Hepatocyte (in vitro differentiated cells): ENCODE measurements at regions not wholly inside any gene's neighbourhood (a gene's known extent, or its start where the extent isn't known, plus 50 kb on each side); places are given as distances from the start of the nearest gene placed in this dataset.

Source experiments
- DNase-seq: peaks from one replicate; pipeline ENCODE4 v3.0.0-alpha.2; 2016; ENCODE audit warnings: low spot score
- H2AFZ ChIP-seq: fragments of 200-600 bp; sonication (generic); 2 replicates; pipeline ENCODE4 v1.6.0; 2016; ENCODE audit warnings: antibody characterized with exemption, mild to moderate bottlenecking
- H3K27ac ChIP-seq: fragments of 200-600 bp; sonication (generic); 2 replicates; pipeline ENCODE4 v1.5.1; 2016; ENCODE audit warnings: mild to moderate bottlenecking
- H3K27me3 ChIP-seq: fragments of 200-600 bp; sonication (generic); 2 replicates; pipeline ENCODE4 v1.6.1; 2016
- H3K36me3 ChIP-seq: fragments of 200-600 bp; sonication (generic); replicated peaks from 2 replicates; pipeline ENCODE4 v1.5.1; 2016; ENCODE audit warnings: low read depth; ENCODE audit not compliant: insufficient read depth
- H3K4me1 ChIP-seq: fragments of 200-600 bp; sonication (generic); 2 replicates; pipeline ENCODE4 v1.5.1; 2016; ENCODE audit warnings: mild to moderate bottlenecking, moderate library complexity; ENCODE audit not compliant: insufficient read depth
- H3K4me2 ChIP-seq: fragments of 200-600 bp; sonication (generic); 2 replicates; pipeline ENCODE4 v1.6.0; 2016
- H3K4me3 ChIP-seq: fragments of 200-600 bp; sonication (generic); 2 replicates; pipeline ENCODE4 v1.5.1; 2016; ENCODE audit warnings: mild to moderate bottlenecking
- H3K79me2 ChIP-seq: fragments of 200-600 bp; sonication (generic); 2 replicates; pipeline ENCODE4 v1.6.0; 2017; ENCODE audit warnings: mild to moderate bottlenecking
- H3K9me2 ChIP-seq: fragments of 200-600 bp; sonication (generic); replicated peaks from 2 replicates; pipeline ENCODE4 v1.6.0; 2017; ENCODE audit warnings: mild to moderate bottlenecking; ENCODE audit not compliant: insufficient read depth
- H3K9me3 ChIP-seq: fragments of 200-600 bp; sonication (generic); 2 replicates; pipeline ENCODE4 v1.5.1; 2016; ENCODE audit warnings: low read depth, mild to moderate bottlenecking
- H4K20me1 ChIP-seq: fragments of 200-600 bp; sonication (generic); 2 replicates; pipeline ENCODE4 v1.6.0; 2016; ENCODE audit warnings: mild to moderate bottlenecking; ENCODE audit not compliant: insufficient read depth, poor library complexity, severe bottlenecking
- CTCF ChIP-seq: fragments of 200-600 bp; sonication (generic); IDR thresholded peaks from 2 replicates; pipeline ENCODE4 v1.5.1; 2016; ENCODE audit warnings: antibody characterized with exemption, mild to moderate bottlenecking; ENCODE audit not compliant: poor library complexity
- EZH2 ChIP-seq: fragments of 200-600 bp; sonication (generic); IDR thresholded peaks from 2 replicates; pipeline ENCODE4 v1.6.1; 2016; ENCODE audit warnings: antibody characterized with exemption, mild to moderate bottlenecking, borderline replicate concordance
- EZH2phosphoT487 ChIP-seq: fragments of 200-600 bp; sonication (generic); IDR thresholded peaks from one replicate; pipeline ENCODE4 v1.6.1; 2018; ENCODE audit warnings: antibody characterized with exemption, mild to moderate bottlenecking, low read depth, moderate library complexity; ENCODE audit not compliant: unreplicated experiment, severe bottlenecking
- WGBS: methylation state at CpG from one replicate; pipeline ENCODE4 v1.1.6; 2016; ENCODE audit warnings: low lambda C conversion rate; ENCODE audit errors: missing lambda C conversion rate; 5-methylcytosine and 5-hydroxymethylcytosine counted together

- Histone ChIP-seq H2AFZ (no peak overlapping the region), H3K4me1 (no peaks in the 10 kb centered on the region), H3K27ac (no peak overlapping the region), H3K79me2 (no peaks in the 10 kb centered on the region), H3K9me3 (no peaks in the 10 kb centered on the region), H4K20me1 (no peaks in the 10 kb centered on the region), H3K9me2 (no peaks in the 10 kb centered on the region), H3K36me3 (no peaks in the 10 kb centered on the region), H3K4me3 (no peak overlapping the region), H3K4me2 (no peak overlapping the region), H3K27me3 (no peaks in the 10 kb centered on the region)
- no peak for TF ChIP-seq CTCF
- no peak for TF ChIP-seq EZH2phosphoT487
- TF ChIP-seq EZH2 = no peak
- 54% methylated on average over 2 of the region's 2 CpGs for WGBS
- no peak for DNase-seq
Measured at GRCh38 chr1:214971071-214971470, 111.5 kb upstream of the KCNK2 start.

GRCh38 chr1:214974002-214974401 is 108.5 kb upstream of the KCNK2 start:
- no peak overlapping the region for H2AFZ ChIP-seq
- WGBS = 85% methylated on average over 2 of the region's 2 CpGs
- H3K27me3 ChIP-seq = no peaks in the 10 kb centered on the region

GRCh38 chr1:214976665-214977064 is 105.9 kb upstream of the KCNK2 start:
- H3K4me2 ChIP-seq = no peak overlapping the region
- 59% methylated on average over 5 of the region's 5 CpGs for WGBS

More at GRCh38 chr1:214974002-214974401, 108.5 kb upstream of the KCNK2 start:
- no peaks in the 10 kb centered on the region for H4K20me1 ChIP-seq
- TF ChIP-seq EZH2phosphoT487 (no peak), CTCF (no peak), EZH2 (no peak)
- H3K79me2 ChIP-seq = no peaks in the 10 kb centered on the region
- no peak overlapping the region for H3K4me3 ChIP-seq
- H3K9me2 ChIP-seq = no peaks in the 10 kb centered on the region
- DNase-seq = no peak
- no peaks in the 10 kb centered on the region for H3K9me3 ChIP-seq
- no peak overlapping the region for H3K4me2 ChIP-seq
- H3K4me1 ChIP-seq = no peaks in the 10 kb centered on the region
- no peak overlapping the region for H3K27ac ChIP-seq
- H3K36me3 ChIP-seq = no peaks in the 10 kb centered on the region

More at GRCh38 chr1:214976665-214977064, 105.9 kb upstream of the KCNK2 start:
- no peak for DNase-seq
- H3K9me2 ChIP-seq = no peaks in the 10 kb centered on the region
- H3K27me3 ChIP-seq = no peaks in the 10 kb centered on the region
- H2AFZ ChIP-seq = no peak overlapping the region
- H3K79me2 ChIP-seq = no peaks in the 10 kb centered on the region
- TF ChIP-seq EZH2 (no peak), EZH2phosphoT487 (no peak), CTCF (no peak)
- no peaks in the 10 kb centered on the region for H3K9me3 ChIP-seq
- no peak overlapping the region for H3K27ac ChIP-seq
- H3K4me3 ChIP-seq = no peak overlapping the region
- no peaks in the 10 kb centered on the region for H3K4me1 ChIP-seq
- no peaks in the 10 kb centered on the region for H4K20me1 ChIP-seq
- H3K36me3 ChIP-seq = no peaks in the 10 kb centered on the region
